H9 (cell line): ENCODE measurements at regions not wholly inside any gene's neighbourhood (a gene's known extent, or its start where the extent isn't known, plus 50 kb on each side); places are given as distances from the start of the nearest gene placed in this dataset.

Source experiments
- DNase-seq: peaks from one replicate; pipeline ENCODE4 v3.0.0-alpha.2; 2017
- H2AFZ ChIP-seq: one replicate; pipeline ENCODE4 v1.6.1; 2013; ENCODE audit warnings: mild to moderate bottlenecking, low read length, control low read depth, moderate library complexity
- H2AK5ac ChIP-seq: 2 replicates; pipeline ENCODE4 v1.6.1; 2013; ENCODE audit warnings: low read length, control low read depth, mixed read lengths; ENCODE audit not compliant: insufficient read length
- H2BK120ac ChIP-seq: one replicate; pipeline ENCODE4 v1.6.1; 2013; ENCODE audit warnings: low read depth, mild to moderate bottlenecking, low read length, control low read depth, inconsistent platforms; ENCODE audit not compliant: poor library complexity, severe bottlenecking
- H2BK12ac ChIP-seq: 2 replicates; pipeline ENCODE4 v1.6.1; 2013; ENCODE audit warnings: low read length, control low read depth, mixed read lengths, low read depth; ENCODE audit not compliant: insufficient read length
- H2BK15ac ChIP-seq: 2 replicates; pipeline ENCODE4 v1.6.1; 2013; ENCODE audit warnings: low read depth, low read length, control low read depth
- H2BK20ac ChIP-seq: one replicate; pipeline ENCODE4 v1.6.1; 2013; ENCODE audit warnings: low read depth, mild to moderate bottlenecking, low read length, control low read depth, inconsistent platforms; ENCODE audit not compliant: poor library complexity, severe bottlenecking
- H2BK5ac ChIP-seq: 2 replicates; pipeline ENCODE4 v1.6.1; 2013; ENCODE audit warnings: low read length, control low read depth, mixed read lengths; ENCODE audit not compliant: insufficient read length
- H3K14ac ChIP-seq: 2 replicates; pipeline ENCODE4 v1.6.1; 2013; ENCODE audit warnings: low read length, control low read depth; ENCODE audit not compliant: insufficient read depth
- H3K18ac ChIP-seq: 2 replicates; pipeline ENCODE4 v1.6.1; 2013; ENCODE audit warnings: low read depth, mild to moderate bottlenecking, mixed read lengths, low read length, control low read depth; ENCODE audit not compliant: insufficient read length
- H3K23ac ChIP-seq: 2 replicates; pipeline ENCODE4 v1.6.1; 2013; ENCODE audit warnings: low read length, control low read depth, mixed read lengths, low read depth; ENCODE audit not compliant: insufficient read length
- H3K23me2 ChIP-seq: 2 replicates; pipeline ENCODE4 v1.6.1; 2013; ENCODE audit warnings: low read depth, mild to moderate bottlenecking, mixed read lengths, low read length, control low read depth; ENCODE audit not compliant: insufficient read length, poor library complexity, severe bottlenecking
- H3K27ac ChIP-seq: 2 replicates; pipeline ENCODE4 v1.5.1; 2013; ENCODE audit warnings: low read length, control low read depth, mixed read lengths, low read depth; ENCODE audit not compliant: insufficient read length
- H3K27me3 ChIP-seq: 2 replicates; pipeline ENCODE4 v1.6.1; 2013; ENCODE audit warnings: low read length, control low read depth, inconsistent platforms; ENCODE audit not compliant: insufficient read depth
- H3K4ac ChIP-seq: 2 replicates; pipeline ENCODE4 v1.6.1; 2013; ENCODE audit warnings: low read depth, mild to moderate bottlenecking, control low read depth, inconsistent platforms, low read length, moderate library complexity
- H3K4me1 ChIP-seq: 2 replicates; pipeline ENCODE4 v1.6.1; 2013; ENCODE audit warnings: low read length, control low read depth, inconsistent platforms; ENCODE audit not compliant: insufficient read depth
- H3K4me2 ChIP-seq: 2 replicates; pipeline ENCODE4 v1.6.1; 2013; ENCODE audit warnings: low read length, control low read depth, mixed read lengths; ENCODE audit not compliant: insufficient read length, insufficient read depth
- H3K56ac ChIP-seq: 2 replicates; pipeline ENCODE4 v1.6.1; 2013; ENCODE audit warnings: low read depth, mild to moderate bottlenecking, mixed read lengths, low read length, control low read depth; ENCODE audit not compliant: insufficient read length
- H3K79me1 ChIP-seq: 2 replicates; pipeline ENCODE4 v1.6.1; 2013; ENCODE audit warnings: low read depth, mild to moderate bottlenecking, moderate library complexity, low read length, control low read depth, inconsistent platforms; ENCODE audit not compliant: insufficient read depth, poor library complexity, severe bottlenecking
- H3K79me2 ChIP-seq: 2 replicates; pipeline ENCODE4 v1.6.1; 2013; ENCODE audit warnings: low read length, control low read depth, inconsistent platforms; ENCODE audit not compliant: insufficient read depth
- H3K9ac ChIP-seq: 2 replicates; pipeline ENCODE4 v1.6.1; 2013; ENCODE audit warnings: low read length, control low read depth, mixed read lengths; ENCODE audit not compliant: insufficient read length; ENCODE audit errors: extremely low read depth
- H3K9me3 ChIP-seq: one replicate; pipeline ENCODE4 v1.6.1; 2013; ENCODE audit warnings: low read depth, low read length, inconsistent platforms; ENCODE audit not compliant: control insufficient read depth
- H3T11ph ChIP-seq: one replicate; pipeline ENCODE4 v1.6.1; 2013; ENCODE audit warnings: mild to moderate bottlenecking, low read length, control low read depth, inconsistent platforms
- H4K20me1 ChIP-seq: one replicate; pipeline ENCODE4 v1.6.1; 2013; ENCODE audit not compliant: control insufficient read depth, insufficient read length, insufficient read depth
- H4K5ac ChIP-seq: 2 replicates; pipeline ENCODE4 v1.6.1; 2013; ENCODE audit warnings: low read depth, mild to moderate bottlenecking, mixed read lengths, low read length, control low read depth; ENCODE audit not compliant: insufficient read length
- H4K8ac ChIP-seq: replicated peaks from 2 replicates; pipeline ENCODE4 v1.6.1; 2013; ENCODE audit warnings: low read length, control low read depth, mixed read lengths, low read depth; ENCODE audit not compliant: insufficient read length
- H4K91ac ChIP-seq: 2 replicates; pipeline ENCODE4 v1.6.1; 2013; ENCODE audit warnings: low read depth, mild to moderate bottlenecking, moderate library complexity, mixed read lengths, low read length, control low read depth; ENCODE audit not compliant: insufficient read length
- H3K27ac Mint-ChIP-seq, 3 experiments: 2 replicates in 2 of 3; 3 replicates in 1 of 3; pipeline ENCODE4 v1.8.0; 2020 to 2021; ENCODE audit warnings: mixed read lengths in 3 of 3, mild to moderate bottlenecking in 1 of 3, moderate library complexity in 1 of 3
- H3K27me3 Mint-ChIP-seq: 2 replicates; pipeline ENCODE4 v1.8.0; 2021; ENCODE audit warnings: low read depth, mild to moderate bottlenecking, moderate library complexity, mixed read lengths
- H3K36me3 Mint-ChIP-seq, 3 experiments: 2 replicates in 2 of 3; 3 replicates in 1 of 3; pipeline ENCODE4 v1.8.0; 2020 to 2021; ENCODE audit warnings: low read depth in 3 of 3, mixed read lengths in 3 of 3; ENCODE audit not compliant: insufficient read depth in 1 of 3
- H3K4me1 Mint-ChIP-seq, 2 experiments: 2 replicates each; pipeline ENCODE4 v1.8.0; 2020; ENCODE audit warnings: mixed read lengths in 2 of 2
- H3K4me3 Mint-ChIP-seq, 2 experiments: 2 replicates in 1 of 2; 3 replicates in 1 of 2; pipeline ENCODE4 v1.8.0; 2020 to 2021; ENCODE audit warnings: mild to moderate bottlenecking in 2 of 2, mixed read lengths in 2 of 2, moderate library complexity in 1 of 2
- H3K9me3 Mint-ChIP-seq, 2 experiments: 2 replicates in 1 of 2; 3 replicates in 1 of 2; pipeline ENCODE4 v1.8.0; 2020; ENCODE audit warnings: mild to moderate bottlenecking in 2 of 2, mixed read lengths in 2 of 2, moderate library complexity in 1 of 2
- WGBS: extraction: QIAGEN DNeasy Blood & Tissue Kit; methylation state at CpG from one replicate; pipeline ENCODE4 v1.1.7; 2013; ENCODE audit warnings: missing lambda C conversion rate, low lambda C conversion rate, mixed read lengths; ENCODE audit not compliant: insufficient read length; ENCODE audit errors: extremely low coverage; 5-methylcytosine and 5-hydroxymethylcytosine counted together
- TF ChIP-seq, protein P1 (sequence below): fragments of 200-600 bp; sonication (generic); conservative IDR thresholded peaks from 3 replicates; pipeline ENCODE4 v1.8.0; 2021; ENCODE audit warnings: antibody characterized with exemption, mild to moderate bottlenecking

DNA sequence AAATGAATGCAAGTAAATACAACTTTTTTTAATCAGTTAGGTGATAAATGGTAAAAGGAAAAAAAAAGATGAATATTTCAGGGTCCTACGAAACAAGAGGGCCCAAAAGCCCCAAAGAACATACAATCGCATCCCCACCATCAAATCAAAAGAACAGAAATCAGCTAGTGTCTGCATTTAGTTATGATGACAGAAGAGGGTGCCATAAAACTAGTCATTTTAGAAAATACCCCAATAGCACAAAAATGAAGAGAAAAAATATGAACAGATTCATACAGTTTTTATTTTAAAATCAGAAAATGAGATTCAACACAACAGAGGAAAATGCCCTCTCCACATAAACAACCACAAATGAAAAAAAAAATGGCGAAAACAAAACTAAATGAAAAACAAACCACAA, 905.5 kb downstream of the REEP3 start:
- no peak overlapping the region for H3T11ph ChIP-seq
- H3K9ac ChIP-seq = no peak overlapping the region
- no peaks in the 10 kb centered on the region for H3K79me2 ChIP-seq
- no peak overlapping the region for H4K5ac ChIP-seq
- WGBS = no CpG with 5 or more reads among the region's 3 CpGs
- H3K27ac ChIP-seq = no peak overlapping the region
- H2BK120ac ChIP-seq = no peak overlapping the region
- no peak overlapping the region for H2BK5ac ChIP-seq
- H3K18ac ChIP-seq = no peak overlapping the region
- no peak overlapping the region for H3K23ac ChIP-seq
- no peak overlapping the region for H4K91ac ChIP-seq
- H3K9me3 ChIP-seq = no peaks in the 10 kb centered on the region
- H3K56ac ChIP-seq = no peak overlapping the region
- no peaks in the 10 kb centered on the region for H4K20me1 ChIP-seq
- no peaks in the 10 kb centered on the region for H3K23me2 ChIP-seq
- H2BK12ac ChIP-seq = no peak overlapping the region
- H2AK5ac ChIP-seq = no peak overlapping the region
- H3K4ac ChIP-seq = no peak overlapping the region
- H2BK20ac ChIP-seq = no peak overlapping the region
- H3K79me1 ChIP-seq = no peaks in the 10 kb centered on the region
- Mint-ChIP-seq H3K27me3 (no peaks in the 10 kb centered on the region), H3K27ac (no peak overlapping the region), H3K36me3 (no peaks in the 10 kb centered on the region), H3K4me1 (peaks cover 0 to 2% of the 10 kb centered on the region in 2 experiments; a peak in 2 of 4 replicates), H3K4me3 (no peak overlapping the region), H3K9me3 (no peaks in the 10 kb centered on the region; a peak in 1 of 5 replicates)
- TF ChIP-seq, protein P1, sequence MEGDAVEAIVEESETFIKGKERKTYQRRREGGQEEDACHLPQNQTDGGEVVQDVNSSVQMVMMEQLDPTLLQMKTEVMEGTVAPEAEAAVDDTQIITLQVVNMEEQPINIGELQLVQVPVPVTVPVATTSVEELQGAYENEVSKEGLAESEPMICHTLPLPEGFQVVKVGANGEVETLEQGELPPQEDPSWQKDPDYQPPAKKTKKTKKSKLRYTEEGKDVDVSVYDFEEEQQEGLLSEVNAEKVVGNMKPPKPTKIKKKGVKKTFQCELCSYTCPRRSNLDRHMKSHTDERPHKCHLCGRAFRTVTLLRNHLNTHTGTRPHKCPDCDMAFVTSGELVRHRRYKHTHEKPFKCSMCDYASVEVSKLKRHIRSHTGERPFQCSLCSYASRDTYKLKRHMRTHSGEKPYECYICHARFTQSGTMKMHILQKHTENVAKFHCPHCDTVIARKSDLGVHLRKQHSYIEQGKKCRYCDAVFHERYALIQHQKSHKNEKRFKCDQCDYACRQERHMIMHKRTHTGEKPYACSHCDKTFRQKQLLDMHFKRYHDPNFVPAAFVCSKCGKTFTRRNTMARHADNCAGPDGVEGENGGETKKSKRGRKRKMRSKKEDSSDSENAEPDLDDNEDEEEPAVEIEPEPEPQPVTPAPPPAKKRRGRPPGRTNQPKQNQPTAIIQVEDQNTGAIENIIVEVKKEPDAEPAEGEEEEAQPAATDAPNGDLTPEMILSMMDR = no peak
- H2AFZ ChIP-seq = no peak overlapping the region
- no peaks in the 10 kb centered on the region for H3K27me3 ChIP-seq
- H3K4me2 ChIP-seq = no peak overlapping the region
- no peak for DNase-seq
- H3K4me1 ChIP-seq = no peaks in the 10 kb centered on the region
- no peak overlapping the region for H4K8ac ChIP-seq
- H3K14ac ChIP-seq = no peak overlapping the region
- H2BK15ac ChIP-seq = no peak overlapping the region
